ENCODE measurements at regions not wholly inside any gene's neighbourhood (a gene's known extent, or its start where the extent isn't known, plus 50 kb on each side); places are given as distances from the start of the nearest gene placed in this dataset.
"Not testable (repeated sequence)": the region's sequence is repeated elsewhere in the genome, so short reads cannot be mapped to it uniquely, and the experiment has no call there.

DNA sequence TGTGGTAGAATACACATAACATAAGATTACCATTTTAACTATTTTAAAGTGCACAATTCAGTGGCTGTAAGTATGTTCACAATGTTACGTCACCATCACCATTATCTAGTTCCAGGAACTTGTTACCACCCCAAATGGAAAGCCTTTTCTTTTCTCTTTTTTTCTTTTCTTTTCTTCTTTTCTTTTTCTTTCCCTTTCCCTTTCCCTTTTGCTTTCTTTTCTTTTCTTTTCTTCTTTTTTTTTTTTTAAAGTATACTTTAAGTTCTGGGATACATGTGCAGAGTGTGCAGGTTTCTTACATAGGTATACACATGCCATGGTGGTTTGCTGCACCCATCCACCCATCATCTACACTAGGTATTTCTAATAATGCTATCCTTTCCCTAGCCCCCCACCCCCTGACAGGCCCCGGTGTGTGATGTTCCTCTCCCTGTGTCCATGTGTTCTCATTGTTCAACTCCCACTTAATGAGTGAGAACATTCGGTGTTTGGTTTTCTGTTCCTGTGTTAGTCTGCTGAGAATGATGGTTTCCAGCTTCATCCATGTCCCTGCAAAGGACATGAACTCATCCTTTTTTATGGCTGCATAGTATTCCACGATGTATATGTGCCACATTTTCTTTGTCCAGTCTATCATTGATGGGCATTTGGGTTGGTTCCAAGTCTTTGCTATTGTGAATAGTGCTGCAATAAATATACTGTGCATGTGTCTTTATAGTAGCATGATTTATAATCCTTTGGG is 131.0 kb upstream of the PITX1 start:
- TF ChIP-seq, protein P1, sequence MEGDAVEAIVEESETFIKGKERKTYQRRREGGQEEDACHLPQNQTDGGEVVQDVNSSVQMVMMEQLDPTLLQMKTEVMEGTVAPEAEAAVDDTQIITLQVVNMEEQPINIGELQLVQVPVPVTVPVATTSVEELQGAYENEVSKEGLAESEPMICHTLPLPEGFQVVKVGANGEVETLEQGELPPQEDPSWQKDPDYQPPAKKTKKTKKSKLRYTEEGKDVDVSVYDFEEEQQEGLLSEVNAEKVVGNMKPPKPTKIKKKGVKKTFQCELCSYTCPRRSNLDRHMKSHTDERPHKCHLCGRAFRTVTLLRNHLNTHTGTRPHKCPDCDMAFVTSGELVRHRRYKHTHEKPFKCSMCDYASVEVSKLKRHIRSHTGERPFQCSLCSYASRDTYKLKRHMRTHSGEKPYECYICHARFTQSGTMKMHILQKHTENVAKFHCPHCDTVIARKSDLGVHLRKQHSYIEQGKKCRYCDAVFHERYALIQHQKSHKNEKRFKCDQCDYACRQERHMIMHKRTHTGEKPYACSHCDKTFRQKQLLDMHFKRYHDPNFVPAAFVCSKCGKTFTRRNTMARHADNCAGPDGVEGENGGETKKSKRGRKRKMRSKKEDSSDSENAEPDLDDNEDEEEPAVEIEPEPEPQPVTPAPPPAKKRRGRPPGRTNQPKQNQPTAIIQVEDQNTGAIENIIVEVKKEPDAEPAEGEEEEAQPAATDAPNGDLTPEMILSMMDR (IDR thresholded peaks at IDR 0.05), result not testable (repeated sequence)
- not testable (repeated sequence) for TF ChIP-seq EP300 (IDR thresholded peaks at IDR 0.05)
